ENCODE measurements at regions not wholly inside any gene's neighbourhood (a gene's known extent, or its start where the extent isn't known, plus 50 kb on each side); places are given as distances from the start of the nearest gene placed in this dataset.

DNA sequence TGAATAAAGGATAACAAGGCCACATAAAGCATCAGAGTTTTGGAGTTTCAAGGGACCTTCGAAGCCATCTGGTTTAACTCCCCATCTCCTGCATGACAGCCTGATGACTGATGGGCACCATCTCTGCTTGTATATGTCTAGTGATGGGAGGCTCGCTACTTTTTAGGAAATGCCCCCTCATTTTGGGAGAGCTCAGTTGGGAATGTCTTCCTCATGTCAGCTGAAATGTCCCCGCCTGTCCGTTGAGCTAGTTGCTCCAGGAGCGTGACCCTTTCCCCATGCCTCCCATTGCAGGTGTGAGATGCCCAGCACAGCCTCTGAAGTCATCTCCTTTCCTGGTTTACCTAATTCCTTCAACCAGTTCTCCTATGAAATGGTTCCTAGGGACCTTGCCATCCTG lies 69.6 kb upstream of the CAPRIN2 start:
- H3K4me3 Mint-ChIP-seq, result peak overlapping the region; percentile 8
- H3K27me3 Mint-ChIP-seq (ENCODE audit: low read depth), result peaks cover 3% of the 10 kb centered on the region
- no peak overlapping the region for H3K27ac Mint-ChIP-seq (ENCODE audit: unreplicated experiment)
- TF ChIP-seq, protein P1, sequence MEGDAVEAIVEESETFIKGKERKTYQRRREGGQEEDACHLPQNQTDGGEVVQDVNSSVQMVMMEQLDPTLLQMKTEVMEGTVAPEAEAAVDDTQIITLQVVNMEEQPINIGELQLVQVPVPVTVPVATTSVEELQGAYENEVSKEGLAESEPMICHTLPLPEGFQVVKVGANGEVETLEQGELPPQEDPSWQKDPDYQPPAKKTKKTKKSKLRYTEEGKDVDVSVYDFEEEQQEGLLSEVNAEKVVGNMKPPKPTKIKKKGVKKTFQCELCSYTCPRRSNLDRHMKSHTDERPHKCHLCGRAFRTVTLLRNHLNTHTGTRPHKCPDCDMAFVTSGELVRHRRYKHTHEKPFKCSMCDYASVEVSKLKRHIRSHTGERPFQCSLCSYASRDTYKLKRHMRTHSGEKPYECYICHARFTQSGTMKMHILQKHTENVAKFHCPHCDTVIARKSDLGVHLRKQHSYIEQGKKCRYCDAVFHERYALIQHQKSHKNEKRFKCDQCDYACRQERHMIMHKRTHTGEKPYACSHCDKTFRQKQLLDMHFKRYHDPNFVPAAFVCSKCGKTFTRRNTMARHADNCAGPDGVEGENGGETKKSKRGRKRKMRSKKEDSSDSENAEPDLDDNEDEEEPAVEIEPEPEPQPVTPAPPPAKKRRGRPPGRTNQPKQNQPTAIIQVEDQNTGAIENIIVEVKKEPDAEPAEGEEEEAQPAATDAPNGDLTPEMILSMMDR (conservative IDR thresholded peaks at IDR 0.05), result no peak
- H3K36me3 Mint-ChIP-seq (ENCODE audit: low read depth), result no peaks in the 10 kb centered on the region
- peaks cover 38% of the 10 kb centered on the region for H3K4me1 Mint-ChIP-seq
- no peak for DNase-seq (ENCODE audit: low read depth, low spot score)
- H3K9me3 Mint-ChIP-seq, result no peaks in the 10 kb centered on the region

DNA sequence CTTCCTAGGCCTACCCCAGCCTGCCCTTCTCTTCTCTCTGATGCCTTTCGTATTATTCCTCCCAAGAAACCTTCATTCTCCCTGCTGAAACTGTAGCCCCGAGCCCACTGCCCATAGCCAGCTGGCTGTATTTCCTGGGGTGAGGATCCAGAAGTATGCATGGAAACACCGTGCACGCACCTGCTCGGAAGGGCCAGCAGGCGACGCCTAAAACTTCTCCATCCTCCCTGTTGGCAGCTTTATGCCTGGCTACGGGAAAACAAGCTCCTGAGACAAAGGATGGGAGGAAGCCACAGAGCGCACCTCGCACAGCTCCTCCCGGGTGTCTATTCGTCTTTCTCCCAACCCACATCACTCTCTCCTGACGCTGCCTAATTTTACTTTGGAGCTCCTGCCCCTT lies 69.0 kb upstream of the CAPRIN2 start:
- Mint-ChIP-seq H3K4me1 (peaks cover 38% of the 10 kb centered on the region), H3K4me3 (peak overlapping the region; percentile 82), H3K27ac (ENCODE audit: unreplicated experiment) (no peak overlapping the region), H3K27me3 (ENCODE audit: low read depth) (peaks cover 3% of the 10 kb centered on the region), H3K36me3 (ENCODE audit: low read depth) (no peaks in the 10 kb centered on the region), H3K9me3 (no peaks in the 10 kb centered on the region)
- TF ChIP-seq, protein P1 (conservative IDR thresholded peaks at IDR 0.05), result no peak
- DNase-seq (ENCODE audit: low read depth, low spot score), result no peak

DNA sequence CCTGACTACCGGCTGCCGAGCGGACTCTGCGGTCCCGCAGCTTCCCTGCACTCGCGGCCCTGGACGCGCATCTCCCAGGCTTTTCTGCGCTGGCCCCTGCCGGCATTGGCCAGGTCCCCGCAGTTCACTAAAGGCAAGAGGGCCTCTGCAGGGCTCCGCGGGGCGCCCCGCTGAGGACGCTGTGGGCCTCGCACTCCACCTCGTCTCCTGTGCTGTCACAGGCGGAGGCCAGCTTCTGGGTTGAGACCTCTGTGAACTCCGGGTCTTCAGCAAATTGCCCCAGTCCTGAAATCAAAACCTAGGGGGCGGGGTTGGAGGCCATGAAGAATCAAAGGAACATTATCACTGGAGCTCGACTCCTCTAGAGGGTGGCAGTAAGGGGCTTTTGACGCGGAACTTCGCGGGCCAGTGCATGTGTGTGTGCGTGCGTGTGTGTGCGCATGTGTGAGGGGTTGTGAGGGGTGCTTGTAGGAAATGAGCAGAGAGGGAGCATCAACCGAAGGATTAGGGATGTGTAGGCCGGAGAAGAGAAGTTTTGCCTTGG lies 68.5 kb upstream of the CAPRIN2 start:
- Mint-ChIP-seq H3K27me3 (ENCODE audit: low read depth) (peaks cover 3% of the 10 kb centered on the region), H3K9me3 (no peaks in the 10 kb centered on the region), H3K4me1 (peaks cover 38% of the 10 kb centered on the region), H3K27ac (ENCODE audit: unreplicated experiment) (peak overlapping the region; percentile 39), H3K36me3 (ENCODE audit: low read depth) (no peaks in the 10 kb centered on the region), H3K4me3 (peak overlapping the region; percentile 82)
- TF ChIP-seq, protein P1 (conservative IDR thresholded peaks at IDR 0.05), result peak; percentile 54
- peak; percentile 55 for DNase-seq (ENCODE audit: low read depth, low spot score)

DNA sequence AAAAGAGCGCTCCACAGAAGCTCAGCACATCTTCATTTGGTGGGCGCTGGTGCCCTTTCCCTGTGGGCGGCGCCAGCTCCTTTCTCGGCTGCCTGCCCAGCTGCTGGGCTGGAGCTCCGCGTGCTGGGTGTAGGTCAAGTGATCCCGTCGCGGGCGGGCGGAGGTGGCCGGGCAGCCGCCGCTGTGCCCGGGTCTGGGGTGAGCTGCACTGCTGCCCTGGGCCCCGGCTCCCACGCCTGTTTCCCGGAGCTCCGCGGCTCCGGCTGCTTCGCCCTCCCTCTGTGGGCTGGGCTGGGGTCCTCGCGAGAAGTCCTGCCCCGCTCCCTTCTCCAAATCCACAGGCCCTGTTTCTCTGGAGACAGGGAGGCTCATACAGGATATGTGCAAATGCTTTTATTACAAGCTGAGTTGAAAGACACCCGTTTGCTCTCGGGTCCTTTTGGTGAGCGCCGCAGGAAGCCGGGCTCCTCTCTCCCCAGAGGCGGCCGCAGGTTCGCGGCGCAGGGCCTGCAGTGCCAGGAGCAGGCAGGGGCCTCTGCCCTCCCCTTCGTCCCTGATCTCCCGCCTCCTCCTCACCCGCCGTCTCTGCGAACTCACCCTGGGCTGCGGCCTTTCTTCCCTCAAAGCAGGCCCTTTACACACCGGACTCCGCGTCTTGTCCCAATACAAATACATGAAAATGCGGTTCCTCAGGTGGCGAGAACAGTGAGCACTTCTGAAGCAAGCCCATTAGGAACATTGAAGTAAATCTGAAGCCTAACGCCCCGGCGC lies 67.8 kb upstream of the CAPRIN2 start:
- peak overlapping the region; percentile 39 for H3K27ac Mint-ChIP-seq (ENCODE audit: unreplicated experiment)
- DNase-seq (ENCODE audit: low read depth, low spot score), result peak; percentile 41
- H3K4me3 Mint-ChIP-seq, result peak overlapping the region; percentile 85
- no peaks in the 10 kb centered on the region for H3K36me3 Mint-ChIP-seq (ENCODE audit: low read depth)
- H3K4me1 Mint-ChIP-seq, result peaks cover 38% of the 10 kb centered on the region
- H3K9me3 Mint-ChIP-seq, result no peaks in the 10 kb centered on the region
- peaks cover 3% of the 10 kb centered on the region for H3K27me3 Mint-ChIP-seq (ENCODE audit: low read depth)
- TF ChIP-seq, protein P1 (conservative IDR thresholded peaks at IDR 0.05), result peak; percentile 39

DNA sequence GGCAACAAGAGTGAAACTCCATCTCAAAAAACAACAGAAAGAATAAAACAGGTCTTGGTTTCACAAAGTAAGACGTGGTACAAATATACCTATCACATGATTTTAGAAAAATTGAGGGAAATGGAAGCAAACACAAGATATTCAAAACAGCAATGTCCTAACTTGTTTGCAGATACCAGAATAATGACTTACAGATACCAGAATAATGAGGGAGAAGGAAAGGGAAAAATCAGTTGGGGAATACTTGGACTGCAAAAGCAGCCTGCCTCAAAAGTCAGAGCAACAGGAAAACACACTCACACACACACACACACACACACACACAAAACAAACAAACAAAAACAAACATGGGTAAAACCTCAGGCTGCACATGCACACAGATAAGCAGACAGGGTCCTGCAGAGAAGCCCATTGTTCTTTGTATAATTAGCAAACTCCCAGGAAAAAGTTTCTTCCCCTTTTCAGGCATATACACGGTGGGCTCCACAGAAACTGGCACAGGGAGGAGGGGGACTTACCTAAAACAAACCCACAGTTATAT lies 65.7 kb upstream of the CAPRIN2 start:
- TF ChIP-seq, protein P1 (conservative IDR thresholded peaks at IDR 0.05), result no peak
- no peaks in the 10 kb centered on the region for H3K9me3 Mint-ChIP-seq
- no peaks in the 10 kb centered on the region for H3K36me3 Mint-ChIP-seq (ENCODE audit: low read depth)
- peak overlapping the region; percentile 49 for H3K4me3 Mint-ChIP-seq
- no peak for DNase-seq (ENCODE audit: low read depth, low spot score)
- H3K4me1 Mint-ChIP-seq, result peaks cover 38% of the 10 kb centered on the region
- H3K27ac Mint-ChIP-seq (ENCODE audit: unreplicated experiment), result no peak overlapping the region
- H3K27me3 Mint-ChIP-seq (ENCODE audit: low read depth), result peaks cover 3% of the 10 kb centered on the region

Measured in neural crest cell (in vitro differentiated cells).